Bone marrow (tissue), 2 donors: ENCODE measurements at regions not wholly inside any gene's neighbourhood (a gene's known extent, or its start where the extent isn't known, plus 50 kb on each side); places are given as distances from the start of the nearest gene placed in this dataset.
"Not testable (repeated sequence)": the region's sequence is repeated elsewhere in the genome, so short reads cannot be mapped to it uniquely, and the experiment has no call there.

Source experiments
- DNase-seq, 2 donors: peaks; one replicate each; lab custom pipeline; 2025; lab: John Stamatoyannopoulos, UW

- DNase-seq = not testable (repeated sequence)
These were observed 324.8 kb downstream of the RAD51AP2 start for GRCh38 chr2:17193433-17193890.

- no peak for DNase-seq
These were observed 327.0 kb downstream of the RAD51AP2 start for GRCh38 chr2:17191223-17191622.

GRCh38 chr2:17190527-17190926, 327.7 kb downstream of the RAD51AP2 start:
- DNase-seq = no peak

GRCh38 chr2:17188721-17189120, 329.5 kb downstream of the RAD51AP2 start:
- no peak for DNase-seq

GRCh38 chr2:17184512-17184911, 333.7 kb downstream of the RAD51AP2 start:
- DNase-seq = no peak

GRCh38 chr2:17182399-17182798, 335.8 kb downstream of the RAD51AP2 start:
- no peak for DNase-seq

GRCh38 chr2:17181051-17181752, 337.0 kb downstream of the RAD51AP2 start:
- DNase-seq = no peak

GRCh38 chr2:17179145-17179808, 339.0 kb downstream of the RAD51AP2 start:
- no peak for DNase-seq

- no peak for DNase-seq
These were observed 341.2 kb downstream of the RAD51AP2 start for GRCh38 chr2:17177088-17177487.

GRCh38 chr2:17171446-17172049, 346.7 kb downstream of the RAD51AP2 start:
- no peak for DNase-seq

GRCh38 chr2:17166506-17166905, 351.7 kb downstream of the RAD51AP2 start:
- DNase-seq = no peak

- no peak for DNase-seq
These were observed 353.7 kb downstream of the RAD51AP2 start for GRCh38 chr2:17164550-17164949.

- DNase-seq = no peak
These were observed 354.6 kb downstream of the RAD51AP2 start for GRCh38 chr2:17163638-17164037.

GRCh38 chr2:17162713-17163112, 355.5 kb downstream of the RAD51AP2 start:
- no peak for DNase-seq

GRCh38 chr2:17160594-17160993, 357.6 kb downstream of the RAD51AP2 start:
- no peak for DNase-seq

- no peak for DNase-seq
These were observed 362.2 kb downstream of the RAD51AP2 start for GRCh38 chr2:17156086-17156485.

- DNase-seq = no peak
These were observed 368.3 kb downstream of the RAD51AP2 start for GRCh38 chr2:17149945-17150344.

- no peak for DNase-seq
These were observed 369.7 kb downstream of the RAD51AP2 start for GRCh38 chr2:17148407-17149145.

- DNase-seq = no peak
These were observed 371.9 kb downstream of the RAD51AP2 start for GRCh38 chr2:17146358-17146757.

GRCh38 chr2:17136877-17137276, 381.4 kb downstream of the RAD51AP2 start:
- DNase-seq = no peak

GRCh38 chr2:17136231-17136630, 382.0 kb downstream of the RAD51AP2 start:
- no peak for DNase-seq

- no peak for DNase-seq
These were observed 382.6 kb downstream of the RAD51AP2 start for GRCh38 chr2:17135619-17136018.
